PFSK-1 (cell line): ENCODE measurements at regions not wholly inside any gene's neighbourhood (a gene's known extent, or its start where the extent isn't known, plus 50 kb on each side); places are given as distances from the start of the nearest gene placed in this dataset.

Experiments
- FOXP2 ChIP-seq: optimal IDR thresholded peaks from 2 replicates; pipeline ENCODE3; 2011; ENCODE audit warnings: borderline replicate concordance, control low read depth, inconsistent platforms; ENCODE audit not compliant: insufficient read depth; ENCODE audit errors: extremely low read length, extremely low read depth
- POLR2AphosphoS5 ChIP-seq: IDR thresholded peaks from 2 replicates; pipeline ENCODE4 v1.6.1; 2012; ENCODE audit warnings: low read depth, mild to moderate bottlenecking, control low read depth, low read length, moderate library complexity
- REST ChIP-seq, 2 experiments: IDR thresholded peaks; 2 replicates each; pipeline versions ENCODE4 v1.6.1 to v1.8.0; 2011 to 2012; ENCODE audit warnings: low read depth in 2 of 2, low read length in 2 of 2, control low read depth in 1 of 2, inconsistent platforms in 1 of 2, mild to moderate bottlenecking in 1 of 2, moderate library complexity in 1 of 2; ENCODE audit not compliant: insufficient read depth in 1 of 2
- SIN3A ChIP-seq: IDR thresholded peaks from 2 replicates; pipeline ENCODE4 v1.6.1; 2012; ENCODE audit warnings: mild to moderate bottlenecking, low read length, moderate library complexity, borderline replicate concordance; ENCODE audit not compliant: insufficient read depth
- TAF1 ChIP-seq: IDR thresholded peaks from 2 replicates; pipeline ENCODE4 v1.6.1; 2012; ENCODE audit warnings: low read length, control low read depth, borderline replicate concordance; ENCODE audit not compliant: insufficient read depth

- TF ChIP-seq POLR2AphosphoS5 (no peak), TAF1 (no peak), FOXP2 (no peak), REST (IDR thresholded peaks at IDR 0.05; ENCODE audit: insufficient read depth in 1 of 2, low read depth in 2 of 2, low read length in 2 of 2) (no peak), SIN3A (no peak)
Observed at GRCh38 chr7:124681946-124682345, 83.6 kb downstream of the GPR37 start.

DNA sequence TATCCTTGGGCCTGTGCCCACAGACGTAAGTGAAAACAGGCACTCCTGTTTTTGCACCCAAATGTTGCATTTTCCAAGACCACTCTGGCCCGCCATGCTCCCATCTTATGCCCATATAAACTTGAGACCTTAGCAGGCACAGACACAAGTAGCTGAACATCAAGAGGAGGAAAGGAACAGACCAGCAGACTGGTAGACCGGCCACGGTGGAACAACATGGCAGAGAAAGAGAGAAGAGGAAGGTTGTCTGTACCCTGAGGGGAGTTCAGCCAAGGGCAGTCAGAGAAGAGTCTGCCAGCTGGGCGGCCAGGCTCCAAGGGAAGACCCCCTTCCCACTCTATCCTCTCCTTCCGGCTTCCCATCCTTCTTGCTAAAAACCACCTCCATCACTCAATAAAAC lies 85.3 kb downstream of the GPR37 start:
- TF ChIP-seq FOXP2 (no peak), POLR2AphosphoS5 (no peak), TAF1 (no peak), SIN3A (no peak), REST (IDR thresholded peaks at IDR 0.05; ENCODE audit: insufficient read depth in 1 of 2, low read depth in 2 of 2, low read length in 2 of 2) (no peak)

GRCh38 chr7:124679586-124680225 lies 85.9 kb downstream of the GPR37 start:
- TF ChIP-seq TAF1 = no peak
- TF ChIP-seq FOXP2 = no peak
- no peak for TF ChIP-seq POLR2AphosphoS5
- TF ChIP-seq SIN3A = no peak

DNA sequence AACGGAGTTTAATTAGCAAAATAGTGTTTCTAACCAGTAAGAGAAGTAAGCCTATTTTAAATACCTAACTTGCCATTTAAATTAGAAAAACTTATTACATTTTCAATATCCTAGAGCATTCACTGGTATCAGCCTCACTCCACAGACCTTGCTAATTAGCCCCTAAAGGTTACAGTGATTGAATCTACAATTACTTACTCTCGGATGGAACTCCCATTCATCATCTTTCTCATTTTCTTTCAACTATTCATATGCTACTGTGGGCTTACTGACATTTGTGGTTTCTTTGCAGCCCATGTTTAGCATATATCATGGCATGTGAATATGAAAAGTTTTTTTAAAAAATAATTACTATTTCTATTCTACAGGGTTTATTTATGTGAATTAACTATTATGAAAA lies 86.4 kb downstream of the GPR37 start:
- TF ChIP-seq SIN3A = no peak
- no peak for TF ChIP-seq FOXP2
- TF ChIP-seq TAF1 = no peak
- TF ChIP-seq REST (IDR thresholded peaks at IDR 0.05; ENCODE audit: insufficient read depth in 1 of 2, low read depth in 2 of 2, low read length in 2 of 2) = no peak
- no peak for TF ChIP-seq POLR2AphosphoS5

DNA sequence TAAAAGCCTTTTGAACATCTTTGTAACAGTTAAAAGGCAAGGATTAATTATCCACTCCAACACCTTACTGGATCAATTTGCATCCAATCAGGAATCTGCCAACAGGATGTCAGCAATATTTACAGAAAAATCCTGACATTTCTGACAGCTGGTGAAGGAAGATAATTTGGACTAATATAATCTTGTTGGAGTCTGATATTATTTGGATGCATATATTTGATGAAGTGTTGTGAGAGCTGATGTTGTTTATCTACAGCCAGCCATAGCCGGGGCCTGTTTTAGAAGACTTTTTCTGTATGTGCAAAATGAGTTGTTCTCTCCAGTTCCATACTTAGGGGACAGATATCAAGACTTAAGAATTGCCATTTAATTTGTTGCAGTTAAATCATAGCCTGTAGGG lies 91.1 kb downstream of the GPR37 start:
- TF ChIP-seq SIN3A (no peak), TAF1 (no peak), REST (IDR thresholded peaks at IDR 0.05; ENCODE audit: insufficient read depth in 1 of 2, low read depth in 2 of 2, low read length in 2 of 2) (no peak), POLR2AphosphoS5 (no peak), FOXP2 (no peak)
